Thoracic aorta (tissue), 2 donors: ENCODE measurements at regions not wholly inside any gene's neighbourhood (a gene's known extent, or its start where the extent isn't known, plus 50 kb on each side); places are given as distances from the start of the nearest gene placed in this dataset.
"Not testable (repeated sequence)": the region's sequence is repeated elsewhere in the genome, so short reads cannot be mapped to it uniquely, and the experiment has no call there.

Experiments used
- ATAC-seq: fragments of 150-250 bp; one replicate; pipeline ENCODE4 v1.8.0; 2017; ENCODE audit warnings: low read depth; ENCODE audit not compliant: insufficient number of reproducible peaks, low FRiP score
- DNase-seq: peaks from one replicate; pipeline ENCODE4 v3.0.0-alpha.2; 2020; ENCODE audit warnings: low spot score
- H3K27ac ChIP-seq, 2 donors: fragments of 200-600 bp; sonication (generic); 1 replicate in 1 of 2; 2 replicates in 1 of 2; pipeline ENCODE4 v1.5.1; 2016; ENCODE audit warnings: mild to moderate bottlenecking in 2 of 2, moderate library complexity in 2 of 2
- H3K27me3 ChIP-seq: fragments of 200-600 bp; sonication (generic); replicated peaks from 2 replicates; pipeline ENCODE4 v1.6.0; 2016; ENCODE audit warnings: mild to moderate bottlenecking; ENCODE audit not compliant: insufficient read depth
- H3K36me3 ChIP-seq: fragments of 200-600 bp; sonication (generic); one replicate; pipeline ENCODE4 v1.5.1; 2016
- H3K4me1 ChIP-seq, 2 donors: fragments of 200-600 bp; sonication (generic); 1 replicate in 1 of 2; 2 replicates in 1 of 2; pipeline versions ENCODE4 v1.5.1 to v1.6.0; 2016; ENCODE audit warnings: low read depth in 2 of 2, mild to moderate bottlenecking in 1 of 2; ENCODE audit not compliant: control insufficient read depth in 1 of 2
- H3K4me3 ChIP-seq: fragments of 200-600 bp; sonication (generic); 2 replicates; pipeline ENCODE4 v1.5.1; 2016; ENCODE audit warnings: mild to moderate bottlenecking
- H3K9me3 ChIP-seq: fragments of 200-600 bp; sonication (generic); 2 replicates; pipeline ENCODE4 v1.5.1; 2016

DNA sequence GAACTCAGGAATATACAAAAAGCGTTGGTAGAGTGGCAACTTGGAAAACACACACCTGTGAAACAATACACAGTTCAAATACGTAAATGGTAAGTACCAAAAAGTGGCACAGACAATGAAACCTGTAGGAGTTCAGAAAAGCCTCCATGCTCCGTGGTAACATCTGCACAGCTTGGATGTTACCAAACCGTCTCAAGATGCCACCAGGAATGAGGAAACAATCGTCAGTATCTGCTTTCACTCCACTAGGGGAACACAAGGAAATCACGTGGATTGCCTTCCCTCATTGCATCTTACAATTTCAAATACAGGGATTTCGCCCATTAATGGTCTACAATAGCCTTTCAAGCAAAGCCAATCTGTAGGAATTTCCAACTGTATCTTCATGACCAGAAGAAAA, 224.6 kb upstream of the LRRC61 start:
- H3K27ac ChIP-seq, H3K4me3 ChIP-seq, ATAC-seq, H3K36me3 ChIP-seq, H3K9me3 ChIP-seq, DNase-seq, H3K27me3 ChIP-seq, H3K4me1 ChIP-seq: not testable (repeated sequence)

DNA sequence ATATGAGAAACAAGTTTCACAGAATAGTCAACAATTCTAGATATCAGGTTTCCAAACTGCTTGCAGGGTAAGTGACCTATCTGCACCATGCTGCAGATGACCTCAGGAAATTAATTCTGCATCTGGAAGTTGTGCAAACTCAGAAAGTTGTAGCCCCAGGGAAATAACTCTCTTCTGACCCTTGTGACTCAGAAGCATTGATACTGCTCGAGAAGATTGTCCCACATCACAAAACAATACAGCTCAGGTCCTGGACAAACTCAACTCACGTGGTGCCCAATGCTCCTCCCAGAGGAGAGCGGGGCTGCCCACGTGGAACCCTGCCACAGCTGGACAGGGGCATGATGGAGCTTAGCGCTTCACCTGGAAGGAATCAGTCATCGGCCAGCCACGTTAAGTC, 221.9 kb upstream of the LRRC61 start:
- not testable (repeated sequence) for ATAC-seq, H3K9me3 ChIP-seq, H3K4me3 ChIP-seq, H3K4me1 ChIP-seq, H3K27me3 ChIP-seq, DNase-seq, H3K27ac ChIP-seq, H3K36me3 ChIP-seq

DNA sequence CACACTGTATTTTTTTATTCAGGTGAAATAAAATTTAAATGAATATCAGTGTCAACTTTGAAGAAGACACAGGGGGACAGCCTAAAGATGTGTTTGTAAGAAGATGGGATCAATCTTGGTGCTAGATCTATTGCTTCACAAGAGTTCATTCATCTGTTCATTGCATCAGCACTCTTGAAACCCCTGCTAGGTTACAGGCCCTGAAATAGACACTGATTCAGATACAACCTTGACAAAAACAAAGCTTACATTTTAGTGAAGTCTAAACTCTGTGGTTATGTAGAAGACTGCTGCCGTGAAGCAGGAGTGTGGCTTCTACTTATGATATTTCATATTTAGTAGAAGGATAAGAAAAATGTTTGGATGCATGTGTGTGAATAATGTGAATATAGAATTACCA, 215.9 kb upstream of the LRRC61 start:
- not testable (repeated sequence) for H3K27ac ChIP-seq, H3K27me3 ChIP-seq, H3K9me3 ChIP-seq, DNase-seq, H3K36me3 ChIP-seq, ATAC-seq, H3K4me1 ChIP-seq, H3K4me3 ChIP-seq

DNA sequence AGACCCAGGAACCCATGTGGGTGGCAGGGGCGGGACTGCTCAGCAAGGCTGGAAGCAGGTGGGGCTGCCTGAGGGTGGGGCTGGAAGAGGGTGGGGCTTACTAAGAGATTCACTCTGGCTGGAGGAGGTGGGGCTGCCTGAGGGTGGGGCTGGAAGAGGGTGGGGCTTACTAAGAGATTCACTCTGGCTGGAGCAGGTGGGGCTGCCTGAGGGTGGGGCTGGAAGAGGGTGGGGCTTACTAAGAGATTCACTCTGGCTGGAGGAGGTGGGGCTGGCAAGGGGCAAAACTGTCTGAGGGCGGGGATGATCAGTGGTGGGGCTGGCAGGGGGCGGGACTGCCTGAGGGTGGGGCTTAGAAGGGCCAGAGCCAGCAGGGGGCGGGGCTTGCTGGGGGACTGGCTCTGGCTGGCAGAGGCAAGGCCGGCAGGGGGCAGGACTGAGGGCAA, 212.8 kb upstream of the LRRC61 start:
- not testable (repeated sequence) for DNase-seq, ATAC-seq, H3K36me3 ChIP-seq, H3K9me3 ChIP-seq, H3K4me3 ChIP-seq, H3K27ac ChIP-seq, H3K4me1 ChIP-seq, H3K27me3 ChIP-seq

DNA sequence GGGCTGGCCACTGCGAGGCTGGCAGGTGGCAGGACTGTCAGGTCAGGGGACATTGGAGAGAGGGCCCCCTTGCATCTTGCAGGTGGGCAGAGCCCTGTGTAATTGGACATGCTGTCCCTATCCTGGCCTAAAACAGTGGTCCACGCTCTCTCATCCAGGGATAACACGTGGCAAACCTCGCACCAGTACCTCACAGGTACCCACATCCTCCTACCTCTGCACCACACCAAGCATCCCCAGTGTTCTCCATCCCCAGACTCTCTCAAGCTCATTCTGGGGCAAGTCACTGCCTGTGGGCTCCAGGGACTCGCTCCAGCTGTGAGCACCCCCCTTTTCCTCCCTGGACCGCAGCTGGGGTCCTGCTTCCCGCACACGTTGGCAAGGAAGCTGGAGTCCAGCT, 212.3 kb upstream of the LRRC61 start:
- H3K36me3 ChIP-seq, H3K27me3 ChIP-seq, H3K4me1 ChIP-seq, ATAC-seq, H3K4me3 ChIP-seq, H3K9me3 ChIP-seq, DNase-seq, H3K27ac ChIP-seq: not testable (repeated sequence)

DNA sequence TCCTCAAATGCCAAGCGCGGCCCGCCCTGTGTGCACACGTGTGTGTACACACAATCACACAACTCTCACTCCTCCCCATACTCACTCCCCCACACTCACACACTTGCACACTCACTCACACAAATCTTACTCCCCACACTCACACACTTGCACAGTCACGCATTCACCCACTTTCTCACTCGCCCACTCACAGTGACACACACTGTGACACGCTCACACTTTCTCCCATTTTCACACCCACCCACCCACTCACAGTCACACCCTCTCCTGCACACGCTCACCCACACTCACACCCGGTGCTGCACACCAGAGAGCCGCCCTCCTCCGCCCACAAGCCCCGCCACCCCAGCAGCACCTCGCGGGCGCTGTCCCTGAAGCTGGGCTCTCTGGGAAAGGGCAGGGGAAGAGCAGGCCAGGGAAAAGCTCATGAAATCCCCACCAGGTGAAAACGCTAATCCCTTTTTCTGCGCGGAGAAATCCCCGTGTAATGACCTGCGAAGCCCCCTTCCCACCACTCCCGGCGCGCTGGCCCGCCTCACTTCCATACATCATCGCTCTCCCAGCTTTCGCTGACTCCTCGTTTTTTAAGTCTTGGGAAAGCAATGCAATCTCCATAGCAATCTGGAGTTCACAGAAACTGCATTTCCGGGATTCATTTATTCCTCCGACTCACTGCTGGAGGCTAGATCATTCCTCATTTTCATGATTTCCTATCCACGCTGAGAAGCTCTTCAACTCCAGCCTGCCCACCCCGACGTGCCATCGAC, 211.6 kb upstream of the LRRC61 start:
- ATAC-seq, H3K36me3 ChIP-seq, H3K27ac ChIP-seq, H3K4me3 ChIP-seq, H3K27me3 ChIP-seq, DNase-seq, H3K9me3 ChIP-seq, H3K4me1 ChIP-seq: not testable (repeated sequence)

DNA sequence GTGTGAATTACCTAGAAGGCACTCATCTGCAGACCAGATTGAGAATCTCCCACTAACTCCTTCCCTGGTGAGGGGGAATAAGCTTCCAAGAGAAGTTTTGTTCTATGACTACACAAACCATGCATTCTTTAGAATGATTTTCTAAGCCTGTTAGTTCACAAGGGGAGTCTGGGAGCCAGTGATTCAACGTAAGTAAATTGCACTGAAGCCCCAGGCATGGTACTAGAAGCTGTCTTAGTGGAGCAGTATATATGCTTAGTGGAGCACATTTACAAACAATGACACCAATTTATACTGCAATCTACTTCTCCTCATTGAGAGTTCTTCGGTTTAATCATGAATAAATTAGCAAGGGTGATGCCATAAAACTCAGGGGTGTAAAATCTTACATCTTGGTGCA, 209.9 kb upstream of the LRRC61 start:
- H3K36me3 ChIP-seq, DNase-seq, H3K27me3 ChIP-seq, H3K27ac ChIP-seq, H3K9me3 ChIP-seq, H3K4me3 ChIP-seq, ATAC-seq, H3K4me1 ChIP-seq: not testable (repeated sequence)

DNA sequence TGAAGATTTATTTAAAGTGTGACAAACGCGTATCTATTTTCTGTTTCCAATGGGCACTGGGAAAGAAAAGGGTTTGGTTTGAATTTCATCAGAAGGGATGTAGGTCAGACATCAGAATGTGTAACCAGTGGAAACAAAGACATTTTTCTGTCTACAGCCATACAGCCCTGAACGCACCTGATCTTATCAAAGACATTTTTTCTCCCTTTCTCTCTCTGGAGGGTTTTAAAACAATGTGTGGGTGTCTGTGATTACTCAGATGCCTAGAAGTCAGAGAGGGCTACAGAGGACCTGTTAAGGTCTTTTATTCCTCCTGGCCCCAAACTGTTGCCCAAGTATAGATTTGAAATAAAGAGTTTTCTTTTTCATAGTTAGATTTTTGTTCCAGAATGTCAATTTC, 208.6 kb upstream of the LRRC61 start:
- not testable (repeated sequence) for ATAC-seq, H3K27ac ChIP-seq, H3K4me1 ChIP-seq

DNA sequence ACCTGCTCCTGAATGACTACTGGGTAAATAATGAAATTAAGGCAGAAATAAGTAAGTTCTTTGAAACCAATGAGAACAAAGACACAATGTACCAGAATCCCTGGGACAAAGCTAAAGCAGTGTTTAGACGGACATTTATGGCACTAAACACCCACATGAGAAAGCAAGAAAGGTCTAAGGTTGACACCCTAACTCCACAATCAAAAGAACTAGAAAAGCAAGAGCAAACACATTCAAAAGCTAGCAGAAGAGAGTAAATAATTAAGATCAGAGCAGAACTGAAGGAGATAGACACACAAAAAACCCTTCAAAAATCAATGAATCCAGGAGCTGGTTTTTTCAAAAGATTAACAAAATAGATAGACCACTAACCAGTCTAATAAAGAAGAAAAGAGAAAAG, 203.2 kb upstream of the LRRC61 start:
- not testable (repeated sequence) for H3K9me3 ChIP-seq, ATAC-seq, H3K4me1 ChIP-seq, H3K36me3 ChIP-seq, H3K4me3 ChIP-seq, H3K27me3 ChIP-seq, DNase-seq, H3K27ac ChIP-seq

More for the DNA sequence above, 208.6 kb upstream of the LRRC61 start:
- not testable (repeated sequence) for DNase-seq, H3K9me3 ChIP-seq, H3K27me3 ChIP-seq, H3K36me3 ChIP-seq, H3K4me3 ChIP-seq

DNA sequence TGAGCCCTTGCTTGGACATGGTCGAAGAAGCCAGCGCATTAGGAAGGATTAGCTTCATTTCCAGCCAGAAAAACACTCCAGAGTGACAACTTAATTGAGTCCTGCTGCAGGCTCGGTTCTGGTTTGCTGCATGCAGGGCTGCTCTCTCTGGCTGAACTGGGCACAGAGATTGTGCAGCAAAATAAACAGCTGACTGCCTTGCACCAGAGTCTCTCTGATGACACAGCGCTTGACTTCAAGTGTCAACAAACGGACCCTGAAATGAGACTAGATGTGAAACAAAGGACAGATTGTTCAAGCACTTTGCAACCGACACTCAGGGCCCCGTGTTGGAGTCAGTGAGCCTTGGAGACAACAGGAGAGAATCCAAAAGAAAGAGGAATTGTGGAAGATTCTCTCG, 197.3 kb upstream of the LRRC61 start:
- not testable (repeated sequence) for H3K4me3 ChIP-seq, H3K4me1 ChIP-seq, H3K36me3 ChIP-seq, H3K9me3 ChIP-seq, H3K27me3 ChIP-seq, H3K27ac ChIP-seq, ATAC-seq, DNase-seq

DNA sequence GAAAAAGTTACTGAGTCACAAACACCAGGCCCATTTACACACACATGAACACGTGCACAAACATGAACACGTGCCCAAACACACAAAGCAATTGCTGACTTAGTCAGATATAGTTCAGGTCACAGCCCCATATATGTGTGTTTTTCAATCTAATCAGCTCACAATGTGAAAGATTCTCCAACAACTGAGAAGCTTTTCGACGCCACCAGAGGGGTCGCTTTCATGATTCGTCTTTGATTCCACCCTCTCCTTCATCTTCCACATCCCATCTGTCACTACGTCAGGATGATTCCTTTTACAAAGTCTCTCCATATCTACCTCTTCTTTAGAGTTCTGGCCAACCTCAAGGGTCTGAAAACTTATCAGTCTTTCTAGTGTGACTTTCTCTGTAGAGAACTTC, 188.7 kb upstream of the LRRC61 start:
- H3K36me3 ChIP-seq, H3K27me3 ChIP-seq, H3K9me3 ChIP-seq, H3K27ac ChIP-seq, DNase-seq, H3K4me1 ChIP-seq, ATAC-seq, H3K4me3 ChIP-seq: not testable (repeated sequence)

DNA sequence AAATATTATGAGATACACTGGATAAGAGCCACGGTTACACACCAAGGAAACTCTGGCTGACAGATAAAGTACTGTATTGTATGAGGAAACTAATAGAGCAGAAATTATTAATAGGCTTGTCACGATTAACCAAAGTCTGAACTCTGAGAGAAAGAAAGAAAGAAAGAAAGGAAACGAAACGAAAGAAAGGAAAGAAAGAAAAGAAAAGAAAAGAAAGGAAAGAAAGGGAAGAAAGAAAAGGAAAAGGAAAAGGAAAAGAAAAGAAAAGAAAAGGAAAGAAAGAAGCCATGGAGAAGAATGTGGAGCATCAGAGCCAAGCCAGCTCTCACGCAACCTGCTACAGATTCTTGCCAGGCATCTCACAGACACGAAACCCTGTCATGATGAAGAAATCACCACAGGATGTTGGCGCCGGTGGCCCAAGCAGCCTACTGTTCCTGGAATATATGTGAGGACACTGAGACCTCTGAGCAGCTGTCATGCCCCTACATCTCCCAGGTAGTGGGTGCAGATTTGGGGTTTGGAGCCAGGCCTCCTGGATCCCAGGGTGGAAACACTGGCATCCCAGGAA, 187.4 kb upstream of the LRRC61 start:
- not testable (repeated sequence) for H3K9me3 ChIP-seq, DNase-seq, ATAC-seq, H3K27me3 ChIP-seq, H3K36me3 ChIP-seq, H3K4me3 ChIP-seq, H3K4me1 ChIP-seq, H3K27ac ChIP-seq

DNA sequence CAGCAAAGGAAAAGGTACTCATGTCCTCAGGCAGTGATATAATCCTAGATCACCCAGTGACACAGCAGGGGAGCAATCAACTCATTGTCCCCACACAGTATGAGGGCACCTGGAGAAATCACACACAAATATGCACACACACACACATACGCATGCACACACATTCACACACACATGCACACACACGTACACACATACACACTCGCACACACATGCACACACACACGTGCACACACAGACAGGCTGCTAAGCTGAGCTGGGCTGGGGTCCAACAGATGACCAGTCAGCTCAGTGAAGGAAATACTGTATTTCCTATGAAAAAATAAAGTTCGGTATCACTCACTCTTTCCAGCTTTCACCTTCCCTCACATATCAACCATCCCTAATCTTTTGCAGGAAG, 183.3 kb upstream of the LRRC61 start:
- not testable (repeated sequence) for H3K9me3 ChIP-seq, H3K4me1 ChIP-seq, H3K27me3 ChIP-seq, H3K27ac ChIP-seq, H3K4me3 ChIP-seq, ATAC-seq, DNase-seq, H3K36me3 ChIP-seq
